ENCODE measurements at regions not wholly inside any gene's neighbourhood (a gene's known extent, or its start where the extent isn't known, plus 50 kb on each side); places are given as distances from the start of the nearest gene placed in this dataset.
A peak's percentile ranks its signal among the peaks of the same experiment; 100 is the strongest.

- no peak for TF ChIP-seq CBX8 (IDR thresholded peaks at IDR 0.05; ENCODE audit: borderline replicate concordance, low read depth, low read length)
- TF ChIP-seq JUND (IDR thresholded peaks at IDR 0.05; ENCODE audit: low read length): no peak
- no peak for TF ChIP-seq YY1 (IDR thresholded peaks at IDR 0.05; ENCODE audit: low read depth, low read length)
- no peak; the same call in 1 of the 2 replicates for TF ChIP-seq KDM1A (IDR thresholded peaks at IDR 0.05; ENCODE audit: borderline replicate concordance, low read length)
- TF ChIP-seq RAD21 (IDR thresholded peaks at IDR 0.05 in 1 of 2, conservative IDR thresholded peaks at IDR 0.05 in 1 of 2; ENCODE audit: low read depth in 2 of 2, low read length in 2 of 2): peak; percentile 18 to 39
- TF ChIP-seq RFX5 (IDR thresholded peaks at IDR 0.05; ENCODE audit: borderline replicate concordance, low read depth, low read length): no peak
- TF ChIP-seq, protein P1, sequence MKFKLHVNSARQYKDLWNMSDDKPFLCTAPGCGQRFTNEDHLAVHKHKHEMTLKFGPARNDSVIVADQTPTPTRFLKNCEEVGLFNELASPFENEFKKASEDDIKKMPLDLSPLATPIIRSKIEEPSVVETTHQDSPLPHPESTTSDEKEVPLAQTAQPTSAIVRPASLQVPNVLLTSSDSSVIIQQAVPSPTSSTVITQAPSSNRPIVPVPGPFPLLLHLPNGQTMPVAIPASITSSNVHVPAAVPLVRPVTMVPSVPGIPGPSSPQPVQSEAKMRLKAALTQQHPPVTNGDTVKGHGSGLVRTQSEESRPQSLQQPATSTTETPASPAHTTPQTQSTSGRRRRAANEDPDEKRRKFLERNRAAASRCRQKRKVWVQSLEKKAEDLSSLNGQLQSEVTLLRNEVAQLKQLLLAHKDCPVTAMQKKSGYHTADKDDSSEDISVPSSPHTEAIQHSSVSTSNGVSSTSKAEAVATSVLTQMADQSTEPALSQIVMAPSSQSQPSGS (IDR thresholded peaks at IDR 0.05; ENCODE audit: low read length): no peak
- no peak for TF ChIP-seq EZH2 (IDR thresholded peaks at IDR 0.05; ENCODE audit: low read depth, low read length, severe bottlenecking)
- no peak for TF ChIP-seq SP1 (IDR thresholded peaks at IDR 0.05; ENCODE audit: low read depth, low read length)
Observed at GRCh38 chr15:94168250-94168649, 63.1 kb upstream of the MCTP2 start (continued).

Measured in H1 (cell line).